ENCODE measurements at regions not wholly inside any gene's neighbourhood (a gene's known extent, or its start where the extent isn't known, plus 50 kb on each side); places are given as distances from the start of the nearest gene placed in this dataset.

- TF ChIP-seq CTCF (conservative IDR thresholded peaks at IDR 0.05; ENCODE audit: low read depth, low read length) (no peak), MXI1 (IDR thresholded peaks at IDR 0.05; ENCODE audit: borderline replicate concordance, low read depth, low read length) (no peak), USF2 (IDR thresholded peaks at IDR 0.05; ENCODE audit: low read depth, low read length) (no peak), SMC3 (IDR thresholded peaks at IDR 0.05; ENCODE audit: low read depth, low read length) (no peak), ELK1 (IDR thresholded peaks at IDR 0.05; ENCODE audit: borderline replicate concordance, low read depth, low read length) (no peak), POLR2A (IDR thresholded peaks at IDR 0.05; ENCODE audit: low read depth, low read length) (no peak), RAD21 (IDR thresholded peaks at IDR 0.05; ENCODE audit: low read length) (no peak), MAFK (IDR thresholded peaks at IDR 0.05; ENCODE audit: low read depth, low read length) (no peak), RFX5 (IDR thresholded peaks at IDR 0.05; ENCODE audit: low read depth, low read length) (no peak), CHD1 (IDR thresholded peaks at IDR 0.05; ENCODE audit: low read depth, low read length) (no peak)
Measured at GRCh38 chr12:58519839-58520238, 400.5 kb downstream of the LRIG3 start.
